CD14-positive monocyte (primary cell): ENCODE measurements at regions not wholly inside any gene's neighbourhood (a gene's known extent, or its start where the extent isn't known, plus 50 kb on each side); places are given as distances from the start of the nearest gene placed in this dataset.

Experiments used
- DNase-seq, 3 donors: peaks; one replicate each; pipeline ENCODE4 v3.0.0-alpha.2; 2011 to 2022
- H2AFZ ChIP-seq: 2 replicates; pipeline ENCODE4 v1.6.0; 2012; ENCODE audit warnings: mild to moderate bottlenecking, low read depth, low read length, inconsistent platforms; ENCODE audit not compliant: insufficient read depth, poor library complexity, severe bottlenecking
- H3K27ac ChIP-seq, 2 donors: 1 replicate in 1 of 2; 2 replicates in 1 of 2; pipeline ENCODE4 v1.5.1; 2012 to 2013; ENCODE audit warnings: low read length in 2 of 2, control low read depth in 1 of 2, inconsistent platforms in 1 of 2, low read depth in 1 of 2, mild to moderate bottlenecking in 1 of 2
- H3K27me3 ChIP-seq, 2 donors: one replicate each; pipeline versions ENCODE4 v1.6.0 to v1.6.1; 2011 to 2013; ENCODE audit warnings: low read length in 2 of 2; ENCODE audit not compliant: control insufficient read depth in 2 of 2, insufficient read depth in 2 of 2
- H3K36me3 ChIP-seq, 2 donors: replicated peaks in 1 of 2; 1 replicate in 1 of 2; 2 replicates in 1 of 2; pipeline versions ENCODE4 v1.5.1 to v1.6.1; 2012 to 2013; ENCODE audit warnings: low read length in 2 of 2, control low read depth in 1 of 2, inconsistent platforms in 1 of 2, mild to moderate bottlenecking in 1 of 2; ENCODE audit not compliant: insufficient read depth in 2 of 2, control insufficient read depth in 1 of 2
- H3K4me1 ChIP-seq, 2 donors: 1 replicate in 1 of 2; 2 replicates in 1 of 2; pipeline versions ENCODE4 v1.5.1 to v1.6.1; 2012 to 2013; ENCODE audit warnings: low read length in 2 of 2, control low read depth in 1 of 2, inconsistent platforms in 1 of 2, mild to moderate bottlenecking in 1 of 2, moderate library complexity in 1 of 2; ENCODE audit not compliant: insufficient read depth in 2 of 2, control insufficient read depth in 1 of 2
- H3K4me2 ChIP-seq: replicated peaks from 2 replicates; pipeline ENCODE3; 2012; ENCODE audit warnings: low read length, moderate library complexity, mild to moderate bottlenecking; ENCODE audit not compliant: poor library complexity, severe bottlenecking; ENCODE audit errors: extremely low read depth
- H3K4me3 ChIP-seq, 3 experiments: fragments of 200-600 bp in 1 of 3; sonication (generic) in 1 of 3; replicated peaks in 1 of 3; 1 replicate in 2 of 3; 2 replicates in 1 of 3; pipeline ENCODE4 v1.5.1; 2011 to 2013; ENCODE audit warnings: low read length in 3 of 3, mild to moderate bottlenecking in 3 of 3, control low read depth in 2 of 3, low read depth in 2 of 3, inconsistent platforms in 1 of 3, moderate library complexity in 1 of 3
- H3K79me2 ChIP-seq: 2 replicates; pipeline ENCODE4 v1.6.0; 2012; ENCODE audit warnings: mild to moderate bottlenecking, control low read depth, inconsistent platforms, low read length, moderate library complexity; ENCODE audit not compliant: insufficient read depth
- H3K9ac ChIP-seq: 2 replicates; pipeline ENCODE4 v1.6.0; 2017; ENCODE audit warnings: low read length, mild to moderate bottlenecking; ENCODE audit not compliant: insufficient read depth, poor library complexity, severe bottlenecking
- H3K9me3 ChIP-seq, 2 donors: replicated peaks in 1 of 2; 1 replicate in 1 of 2; 2 replicates in 1 of 2; pipeline versions ENCODE4 v1.5.1 to v1.6.1; 2012 to 2013; ENCODE audit warnings: low read length in 2 of 2, control low read depth in 1 of 2; ENCODE audit not compliant: control insufficient read depth in 1 of 2, insufficient read depth in 1 of 2
- H4K20me1 ChIP-seq: 2 replicates; pipeline ENCODE4 v1.6.0; 2012; ENCODE audit warnings: mild to moderate bottlenecking, low read length, control low read depth, moderate library complexity; ENCODE audit not compliant: insufficient read depth
- H3K27ac Mint-ChIP-seq, 7 donors: one replicate each; pipeline ENCODE4 v1.8.0; 2020; ENCODE audit warnings: mild to moderate bottlenecking in 7 of 7, mixed read lengths in 7 of 7, moderate library complexity in 6 of 7, inconsistent platforms in 2 of 7
- H3K27me3 Mint-ChIP-seq, 3 donors: one replicate each; pipeline ENCODE4 v1.8.0; 2021 to 2022; ENCODE audit warnings: low read depth in 3 of 3, mild to moderate bottlenecking in 3 of 3, mixed read lengths in 3 of 3, moderate library complexity in 3 of 3, inconsistent platforms in 1 of 3
- H3K36me3 Mint-ChIP-seq, 2 donors: one replicate each; pipeline ENCODE4 v1.8.0; 2020; ENCODE audit warnings: mixed read lengths in 2 of 2, inconsistent platforms in 1 of 2, mild to moderate bottlenecking in 1 of 2
- H3K4me1 Mint-ChIP-seq: one replicate; pipeline ENCODE4 v1.8.0; 2020; ENCODE audit warnings: mild to moderate bottlenecking, mixed read lengths
- H3K4me3 Mint-ChIP-seq, 2 donors: one replicate each; pipeline ENCODE4 v1.8.0; 2020; ENCODE audit warnings: mild to moderate bottlenecking in 2 of 2, mixed read lengths in 2 of 2, moderate library complexity in 1 of 2
- H3K9me3 Mint-ChIP-seq, 7 donors: one replicate each; pipeline ENCODE4 v1.8.0; 2020 to 2022; ENCODE audit warnings: mixed read lengths in 7 of 7, mild to moderate bottlenecking in 6 of 7, moderate library complexity in 6 of 7, inconsistent platforms in 2 of 7
- WGBS: methylation state at CpG from one replicate; pipeline ENCODE4 v1.1.5; 2013; ENCODE audit warnings: missing lambda C conversion rate; ENCODE audit not compliant: insufficient coverage; 5-methylcytosine and 5-hydroxymethylcytosine counted together
- intact Hi-C, 2 donors: fragments of 100-400 bp; cut with micrococcal nuclease; formaldehyde crosslinking; loops; one replicate each; pipeline versions ENCODE4 v1.15.0 to v1.15.1; 2023
- TF ChIP-seq, protein P1 (sequence below): fragments of 200-600 bp; IDR thresholded peaks from one replicate; pipeline ENCODE4 v1.8.0; 2022; ENCODE audit warnings: antibody characterized with exemption, mild to moderate bottlenecking

DNA sequence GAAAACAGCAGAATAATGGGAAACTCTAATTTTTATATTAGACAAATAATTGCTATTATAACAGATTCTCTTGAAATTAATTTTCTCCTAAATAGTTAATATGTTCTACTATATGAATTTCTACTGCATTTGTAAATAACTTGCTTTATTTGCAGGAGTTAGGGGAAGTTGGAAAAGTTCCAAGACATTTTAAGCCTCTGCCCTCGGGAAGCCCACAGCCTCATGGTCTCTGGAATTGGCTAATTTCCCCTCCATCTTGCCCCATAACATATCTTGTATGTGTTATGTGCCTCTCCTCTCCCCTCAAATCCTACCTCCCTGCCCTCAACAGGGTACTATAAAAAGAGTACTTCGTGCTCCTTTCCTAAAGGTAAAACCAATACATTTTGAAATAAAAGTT lies 271.4 kb upstream of the NR5A2 start:
- H3K4me3 Mint-ChIP-seq = peak overlapping the region in 1 of 2 donors; percentile 19
- peak overlapping the region; percentile 14 for H2AFZ ChIP-seq
- H3K36me3 Mint-ChIP-seq = no peaks in the 10 kb centered on the region
- no peaks in the 10 kb centered on the region for H4K20me1 ChIP-seq
- intact Hi-C loops = no loop called here
- no peaks in the 10 kb centered on the region for H3K79me2 ChIP-seq
- H3K9ac ChIP-seq = no peak overlapping the region
- H3K4me2 ChIP-seq = peak overlapping the region; percentile 17
- H3K4me1 ChIP-seq = peaks cover 18 to 32% of the 10 kb centered on the region in 2 donors
- peaks cover 0 to 2% (median 0%) of the 10 kb centered on the region in 3 donors for H3K27me3 Mint-ChIP-seq
- H3K4me3 ChIP-seq = peak overlapping the region in 1 of 3 experiments; percentile 6
- peak; percentile 42 to 68 (median 66) for DNase-seq
- H3K27ac Mint-ChIP-seq = peak overlapping the region in 4 of 7 donors; percentile 31 to 68 (median 38)
- H3K27me3 ChIP-seq = no peaks in the 10 kb centered on the region
- no peak overlapping the region for H3K27ac ChIP-seq
- H3K9me3 Mint-ChIP-seq = peaks cover 0 to 2% (median 0%) of the 10 kb centered on the region in 7 donors
- H3K36me3 ChIP-seq = no peaks in the 10 kb centered on the region
- peaks cover 36% of the 10 kb centered on the region for H3K4me1 Mint-ChIP-seq
- no peaks in the 10 kb centered on the region for H3K9me3 ChIP-seq
- TF ChIP-seq, protein P1, sequence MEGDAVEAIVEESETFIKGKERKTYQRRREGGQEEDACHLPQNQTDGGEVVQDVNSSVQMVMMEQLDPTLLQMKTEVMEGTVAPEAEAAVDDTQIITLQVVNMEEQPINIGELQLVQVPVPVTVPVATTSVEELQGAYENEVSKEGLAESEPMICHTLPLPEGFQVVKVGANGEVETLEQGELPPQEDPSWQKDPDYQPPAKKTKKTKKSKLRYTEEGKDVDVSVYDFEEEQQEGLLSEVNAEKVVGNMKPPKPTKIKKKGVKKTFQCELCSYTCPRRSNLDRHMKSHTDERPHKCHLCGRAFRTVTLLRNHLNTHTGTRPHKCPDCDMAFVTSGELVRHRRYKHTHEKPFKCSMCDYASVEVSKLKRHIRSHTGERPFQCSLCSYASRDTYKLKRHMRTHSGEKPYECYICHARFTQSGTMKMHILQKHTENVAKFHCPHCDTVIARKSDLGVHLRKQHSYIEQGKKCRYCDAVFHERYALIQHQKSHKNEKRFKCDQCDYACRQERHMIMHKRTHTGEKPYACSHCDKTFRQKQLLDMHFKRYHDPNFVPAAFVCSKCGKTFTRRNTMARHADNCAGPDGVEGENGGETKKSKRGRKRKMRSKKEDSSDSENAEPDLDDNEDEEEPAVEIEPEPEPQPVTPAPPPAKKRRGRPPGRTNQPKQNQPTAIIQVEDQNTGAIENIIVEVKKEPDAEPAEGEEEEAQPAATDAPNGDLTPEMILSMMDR = no peak
- WGBS = no CpG with 5 or more reads among the region's 2 CpGs

DNA sequence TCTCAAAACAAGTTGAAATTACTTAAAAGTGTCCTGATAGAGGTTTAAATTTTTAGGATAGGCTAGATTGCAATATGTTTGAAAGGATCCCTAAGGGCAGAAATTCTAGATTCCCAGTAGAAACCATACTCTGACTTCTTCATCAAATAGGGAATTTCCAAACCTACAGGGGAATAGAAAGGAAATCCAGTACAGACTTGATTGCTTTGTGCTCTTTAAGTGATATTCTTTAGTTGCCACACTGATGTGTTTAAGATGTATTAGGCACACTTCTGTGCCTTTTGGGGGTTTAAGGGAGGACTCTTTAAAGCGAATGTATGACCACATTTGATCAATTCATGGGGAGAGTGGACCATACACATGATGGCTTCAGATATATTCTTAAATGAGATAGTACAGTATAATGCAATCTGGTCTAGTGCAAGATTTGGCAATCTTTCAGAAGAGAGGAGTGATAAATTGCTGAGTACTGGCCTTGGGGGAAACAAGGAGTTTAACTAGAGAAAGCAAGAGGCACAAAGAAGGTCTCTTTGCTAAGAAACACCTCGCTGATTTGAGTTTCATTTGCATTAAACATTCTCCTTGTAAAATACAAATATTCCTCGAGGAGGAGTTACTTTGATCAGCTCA lies 268.8 kb upstream of the NR5A2 start:
- no peak overlapping the region for H2AFZ ChIP-seq
- no peak overlapping the region for H3K4me3 ChIP-seq
- TF ChIP-seq, protein P1 = no peak
- H3K27ac ChIP-seq = no peak overlapping the region
- H3K79me2 ChIP-seq = no peaks in the 10 kb centered on the region
- no CpG with 5 or more reads among the region's 3 CpGs for WGBS
- Mint-ChIP-seq H3K27me3 (peaks cover 0 to 2% (median 0%) of the 10 kb centered on the region in 3 donors), H3K4me1 (peaks cover 29% of the 10 kb centered on the region), H3K36me3 (no peaks in the 10 kb centered on the region), H3K4me3 (no peak overlapping the region), H3K9me3 (peaks cover 0 to 2% (median 0%) of the 10 kb centered on the region in 7 donors), H3K27ac (no peak overlapping the region)
- no peak overlapping the region for H3K9ac ChIP-seq
- H4K20me1 ChIP-seq = no peaks in the 10 kb centered on the region
- no peak overlapping the region for H3K4me2 ChIP-seq
- no peak for DNase-seq
- H3K4me1 ChIP-seq = peaks cover 10 to 20% of the 10 kb centered on the region in 2 donors
- no peaks in the 10 kb centered on the region for H3K9me3 ChIP-seq
- no peaks in the 10 kb centered on the region for H3K27me3 ChIP-seq
- no peaks in the 10 kb centered on the region for H3K36me3 ChIP-seq
- intact Hi-C loops = no loop called here
